KBM-7 (cell line): ENCODE measurements at regions not wholly inside any gene's neighbourhood (a gene's known extent, or its start where the extent isn't known, plus 50 kb on each side); places are given as distances from the start of the nearest gene placed in this dataset.

Experiments used
- DNase-seq: peaks from one replicate; pipeline ENCODE4 v3.0.0-alpha.2; 2015
- in situ Hi-C: fragments of 300-500 bp; cut with MboI; formaldehyde crosslinking; loops from 2 replicates; pipeline ENCODE4 v1.14.3; 2020; ENCODE audit warnings: low sequenced_read_pairs, low pct_unique_long_range_greater_than_20kb, mixed read lengths

GRCh38 chr2:125870264-125870663, 785.7 kb upstream of the GYPC start:
- no peak for DNase-seq
- in situ Hi-C loops = no loop called here

- in situ Hi-C loops = no loop called here
- DNase-seq = no peak
Measured at GRCh38 chr2:125870746-125871145, 785.2 kb upstream of the GYPC start.

GRCh38 chr2:125874564-125874963, 781.4 kb upstream of the GYPC start:
- in situ Hi-C loops = no loop called here
- no peak for DNase-seq

- no peak for DNase-seq
- in situ Hi-C loops = no loop called here
Measured at GRCh38 chr2:125885340-125885739, 770.6 kb upstream of the GYPC start.

- DNase-seq = no peak
- in situ Hi-C loops = no loop called here
Measured at GRCh38 chr2:125886153-125886552, 769.8 kb upstream of the GYPC start.

GRCh38 chr2:125901278-125901677, 754.7 kb upstream of the GYPC start:
- no peak for DNase-seq
- in situ Hi-C loops = no loop called here

- DNase-seq = no peak
- in situ Hi-C loops = no loop called here
Measured at GRCh38 chr2:125925891-125926546, 729.9 kb upstream of the GYPC start.

- no peak for DNase-seq
- in situ Hi-C loops = no loop called here
Measured at GRCh38 chr2:125935559-125935958, 720.4 kb upstream of the GYPC start.

- DNase-seq = no peak
- in situ Hi-C loops = no loop called here
Measured at GRCh38 chr2:125942585-125943424, 713.2 kb upstream of the GYPC start.

- in situ Hi-C loops = no loop called here
- DNase-seq = no peak
Measured at GRCh38 chr2:125959047-125959446, 696.9 kb upstream of the GYPC start.

- in situ Hi-C loops = no loop called here
- DNase-seq = no peak
Measured at GRCh38 chr2:125961739-125962138, 694.2 kb upstream of the GYPC start.

- DNase-seq = no peak
- in situ Hi-C loops = no loop called here
Measured at GRCh38 chr2:125979886-125980285, 676.1 kb upstream of the GYPC start.

- in situ Hi-C loops = no loop called here
- DNase-seq = no peak
Measured at GRCh38 chr2:125983364-125983763, 672.6 kb upstream of the GYPC start.

- no peak for DNase-seq
- in situ Hi-C loops = no loop called here
Measured at GRCh38 chr2:126029316-126029715, 626.6 kb upstream of the GYPC start.

- in situ Hi-C loops = no loop called here
- no peak for DNase-seq
Measured at GRCh38 chr2:126038861-126039260, 617.1 kb upstream of the GYPC start.

GRCh38 chr2:126041391-126042047, 614.4 kb upstream of the GYPC start:
- no peak for DNase-seq
- in situ Hi-C loops = no loop called here

GRCh38 chr2:126042089-126042488, 613.9 kb upstream of the GYPC start:
- DNase-seq = no peak
- in situ Hi-C loops = no loop called here

GRCh38 chr2:126048719-126049118, 607.2 kb upstream of the GYPC start:
- in situ Hi-C loops = no loop called here
- no peak for DNase-seq

- in situ Hi-C loops = no loop called here
- no peak for DNase-seq
Measured at GRCh38 chr2:126049461-126049860, 606.5 kb upstream of the GYPC start.

GRCh38 chr2:126050991-126051736, 604.8 kb upstream of the GYPC start:
- DNase-seq = no peak
- in situ Hi-C loops = no loop called here
